ENCODE measurements at regions not wholly inside any gene's neighbourhood (a gene's known extent, or its start where the extent isn't known, plus 50 kb on each side); places are given as distances from the start of the nearest gene placed in this dataset.

GRCh38 chr2:220281771-220282170, 654.3 kb downstream of the SLC4A3 start:
- H3K4ac ChIP-seq (ENCODE audit: low read depth in 1 of 2, low read length in 2 of 2) = no peak overlapping the region
- no peak overlapping the region for H4K91ac ChIP-seq (ENCODE audit: low read length)
- no peaks in the 10 kb centered on the region for H3K36me3 ChIP-seq (ENCODE audit: control insufficient read depth in 1 of 2, insufficient read depth in 2 of 2, low read depth in 1 of 2, low read length in 2 of 2)
- no peak overlapping the region for H3K23ac ChIP-seq (ENCODE audit: low read length in 2 of 2)
- no peak overlapping the region for H2AFZ ChIP-seq (ENCODE audit: low read depth, low read length)
- H3K9me3 ChIP-seq (ENCODE audit: control insufficient read depth, low read length) = no peaks in the 10 kb centered on the region
- H2BK5ac ChIP-seq (ENCODE audit: low read depth, low read length, poor library complexity, severe bottlenecking) = no peak overlapping the region
- no peak overlapping the region for H3K18ac ChIP-seq (ENCODE audit: low read depth in 1 of 2, low read length in 2 of 2)
- no peaks in the 10 kb centered on the region for H3K27me3 ChIP-seq (ENCODE audit: control insufficient read depth in 1 of 2, insufficient read depth in 1 of 2, low read length in 2 of 2)
- no peak overlapping the region for H4K8ac ChIP-seq (ENCODE audit: low read length)
- H3K27ac ChIP-seq (ENCODE audit: low read length, poor library complexity, severe bottlenecking) = no peak overlapping the region
- H3K4me2 ChIP-seq (ENCODE audit: low read length, poor library complexity, severe bottlenecking) = no peak overlapping the region
- no peak overlapping the region for H2BK120ac ChIP-seq (ENCODE audit: low read depth, low read length)
- H3K4me3 ChIP-seq (ENCODE audit: insufficient read depth in 1 of 2, low read depth in 1 of 2, low read length in 2 of 2) = no peak overlapping the region
- no peaks in the 10 kb centered on the region for H3K79me1 ChIP-seq (replicated peaks; ENCODE audit: low read length, poor library complexity, severe bottlenecking)
- peaks cover 1% of the 10 kb centered on the region for H3K4me1 ChIP-seq (ENCODE audit: control insufficient read depth, insufficient read depth, low read depth, low read length)
- H2BK12ac ChIP-seq (ENCODE audit: low read length in 2 of 2) = no peak overlapping the region
- no peak overlapping the region for H2AK5ac ChIP-seq (ENCODE audit: low read length, severe bottlenecking)
- no peak overlapping the region for H3K14ac ChIP-seq (ENCODE audit: low read length in 2 of 2)
- no peak overlapping the region for H2BK15ac ChIP-seq (ENCODE audit: low read depth, poor library complexity, severe bottlenecking)
- DNase-seq = no peak
- 100% methylated on average over 1 of the region's 1 CpG for WGBS
- no peak overlapping the region for H3K9ac ChIP-seq (ENCODE audit: low read length)

- Histone ChIP-seq H3K18ac (ENCODE audit: low read depth in 1 of 2, low read length in 2 of 2) (no peak overlapping the region), H2BK120ac (ENCODE audit: low read depth, low read length) (no peak overlapping the region), H2BK12ac (ENCODE audit: low read length in 2 of 2) (no peak overlapping the region), H3K14ac (ENCODE audit: low read length in 2 of 2) (no peak overlapping the region), H3K27me3 (ENCODE audit: control insufficient read depth in 1 of 2, insufficient read depth in 1 of 2, low read length in 2 of 2) (no peaks in the 10 kb centered on the region), H3K4me3 (ENCODE audit: insufficient read depth in 1 of 2, low read depth in 1 of 2, low read length in 2 of 2) (no peak overlapping the region), H3K9ac (ENCODE audit: low read length) (no peak overlapping the region), H2AFZ (ENCODE audit: low read depth, low read length) (no peak overlapping the region), H3K9me3 (ENCODE audit: control insufficient read depth, low read length) (no peaks in the 10 kb centered on the region), H2BK15ac (ENCODE audit: low read depth, poor library complexity, severe bottlenecking) (no peak overlapping the region), H3K23ac (ENCODE audit: low read length in 2 of 2) (no peak overlapping the region), H3K79me1 (replicated peaks; ENCODE audit: low read length, poor library complexity, severe bottlenecking) (no peaks in the 10 kb centered on the region), H4K91ac (ENCODE audit: low read length) (no peak overlapping the region), H4K8ac (ENCODE audit: low read length) (no peak overlapping the region), H3K4me1 (ENCODE audit: control insufficient read depth, insufficient read depth, low read depth, low read length) (peaks cover 1% of the 10 kb centered on the region), H3K4ac (ENCODE audit: low read depth in 1 of 2, low read length in 2 of 2) (no peak overlapping the region), H3K36me3 (ENCODE audit: control insufficient read depth in 1 of 2, insufficient read depth in 2 of 2, low read depth in 1 of 2, low read length in 2 of 2) (no peaks in the 10 kb centered on the region), H2AK5ac (ENCODE audit: low read length, severe bottlenecking) (no peak overlapping the region), H2BK5ac (ENCODE audit: low read depth, low read length, poor library complexity, severe bottlenecking) (no peak overlapping the region), H3K4me2 (ENCODE audit: low read length, poor library complexity, severe bottlenecking) (no peak overlapping the region), H3K27ac (ENCODE audit: low read length, poor library complexity, severe bottlenecking) (no peak overlapping the region)
- 98% methylated on average over 3 of the region's 3 CpGs for WGBS
- DNase-seq = no peak
Observed at GRCh38 chr2:220282236-220282635, 654.8 kb downstream of the SLC4A3 start.

- no peak overlapping the region for H2AFZ ChIP-seq (ENCODE audit: low read depth, low read length)
- no peaks in the 10 kb centered on the region for H3K79me1 ChIP-seq (replicated peaks; ENCODE audit: low read length, poor library complexity, severe bottlenecking)
- no peaks in the 10 kb centered on the region for H3K27me3 ChIP-seq (ENCODE audit: control insufficient read depth in 1 of 2, insufficient read depth in 1 of 2, low read length in 2 of 2)
- H4K8ac ChIP-seq (ENCODE audit: low read length) = no peak overlapping the region
- H3K4ac ChIP-seq (ENCODE audit: low read depth in 1 of 2, low read length in 2 of 2) = no peak overlapping the region
- H3K4me1 ChIP-seq (ENCODE audit: control insufficient read depth, insufficient read depth, low read depth, low read length) = no peaks in the 10 kb centered on the region
- no peak overlapping the region for H3K18ac ChIP-seq (ENCODE audit: low read depth in 1 of 2, low read length in 2 of 2)
- H3K27ac ChIP-seq (ENCODE audit: low read length, poor library complexity, severe bottlenecking) = no peak overlapping the region
- H3K9ac ChIP-seq (ENCODE audit: low read length) = no peak overlapping the region
- H2BK5ac ChIP-seq (ENCODE audit: low read depth, low read length, poor library complexity, severe bottlenecking) = no peak overlapping the region
- no peak overlapping the region for H4K91ac ChIP-seq (ENCODE audit: low read length)
- no peak overlapping the region for H3K14ac ChIP-seq (ENCODE audit: low read length in 2 of 2)
- no peak overlapping the region for H2BK12ac ChIP-seq (ENCODE audit: low read length in 2 of 2)
- H2AK5ac ChIP-seq (ENCODE audit: low read length, severe bottlenecking) = no peak overlapping the region
- no peaks in the 10 kb centered on the region for H3K36me3 ChIP-seq (ENCODE audit: control insufficient read depth in 1 of 2, insufficient read depth in 2 of 2, low read depth in 1 of 2, low read length in 2 of 2)
- no peak overlapping the region for H3K23ac ChIP-seq (ENCODE audit: low read length in 2 of 2)
- H3K4me3 ChIP-seq (ENCODE audit: insufficient read depth in 1 of 2, low read depth in 1 of 2, low read length in 2 of 2) = no peak overlapping the region
- DNase-seq = no peak
- no peak overlapping the region for H2BK120ac ChIP-seq (ENCODE audit: low read depth, low read length)
- no peak overlapping the region for H2BK15ac ChIP-seq (ENCODE audit: low read depth, poor library complexity, severe bottlenecking)
- peaks cover 18% of the 10 kb centered on the region for H3K9me3 ChIP-seq (ENCODE audit: control insufficient read depth, low read length)
- no peak overlapping the region for H3K4me2 ChIP-seq (ENCODE audit: low read length, poor library complexity, severe bottlenecking)
- no CpG with 5 or more reads among the region's 1 CpG for WGBS
Observed at GRCh38 chr2:220293966-220294365, 666.5 kb downstream of the SLC4A3 start.

GRCh38 chr2:220296174-220296573, 668.7 kb downstream of the SLC4A3 start:
- Histone ChIP-seq H2BK15ac (ENCODE audit: low read depth, poor library complexity, severe bottlenecking) (no peak overlapping the region), H4K8ac (ENCODE audit: low read length) (no peak overlapping the region), H3K27me3 (ENCODE audit: control insufficient read depth in 1 of 2, insufficient read depth in 1 of 2, low read length in 2 of 2) (no peaks in the 10 kb centered on the region), H3K9me3 (ENCODE audit: control insufficient read depth, low read length) (peaks cover 18% of the 10 kb centered on the region), H3K4ac (ENCODE audit: low read depth in 1 of 2, low read length in 2 of 2) (no peak overlapping the region), H2AK5ac (ENCODE audit: low read length, severe bottlenecking) (no peak overlapping the region), H3K9ac (ENCODE audit: low read length) (no peak overlapping the region), H4K91ac (ENCODE audit: low read length) (no peak overlapping the region), H3K79me1 (replicated peaks; ENCODE audit: low read length, poor library complexity, severe bottlenecking) (no peaks in the 10 kb centered on the region), H3K23ac (ENCODE audit: low read length in 2 of 2) (no peak overlapping the region), H2BK5ac (ENCODE audit: low read depth, low read length, poor library complexity, severe bottlenecking) (no peak overlapping the region), H3K4me2 (ENCODE audit: low read length, poor library complexity, severe bottlenecking) (no peak overlapping the region), H3K4me3 (ENCODE audit: insufficient read depth in 1 of 2, low read depth in 1 of 2, low read length in 2 of 2) (no peak overlapping the region), H3K27ac (ENCODE audit: low read length, poor library complexity, severe bottlenecking) (no peak overlapping the region), H2BK120ac (ENCODE audit: low read depth, low read length) (no peak overlapping the region), H2BK12ac (ENCODE audit: low read length in 2 of 2) (no peak overlapping the region), H3K14ac (ENCODE audit: low read length in 2 of 2) (no peak overlapping the region), H3K18ac (ENCODE audit: low read depth in 1 of 2, low read length in 2 of 2) (no peak overlapping the region), H3K36me3 (ENCODE audit: control insufficient read depth in 1 of 2, insufficient read depth in 2 of 2, low read depth in 1 of 2, low read length in 2 of 2) (no peaks in the 10 kb centered on the region), H3K4me1 (ENCODE audit: control insufficient read depth, insufficient read depth, low read depth, low read length) (no peaks in the 10 kb centered on the region), H2AFZ (ENCODE audit: low read depth, low read length) (no peak overlapping the region)
- WGBS = 51% methylated on average over 2 of the region's 2 CpGs
- no peak for DNase-seq

Data from mesenchymal stem cell (in vitro differentiated cells and primary cell).